NCI-H2196 (cell line): ENCODE measurements at regions not wholly inside any gene's neighbourhood (a gene's known extent, or its start where the extent isn't known, plus 50 kb on each side); places are given as distances from the start of the nearest gene placed in this dataset.

ENCODE experiments used
- DNase-seq: peaks from one replicate; lab custom pipeline; 2025; ENCODE audit not compliant: unreplicated experiment; lab: John Stamatoyannopoulos, UW

DNA sequence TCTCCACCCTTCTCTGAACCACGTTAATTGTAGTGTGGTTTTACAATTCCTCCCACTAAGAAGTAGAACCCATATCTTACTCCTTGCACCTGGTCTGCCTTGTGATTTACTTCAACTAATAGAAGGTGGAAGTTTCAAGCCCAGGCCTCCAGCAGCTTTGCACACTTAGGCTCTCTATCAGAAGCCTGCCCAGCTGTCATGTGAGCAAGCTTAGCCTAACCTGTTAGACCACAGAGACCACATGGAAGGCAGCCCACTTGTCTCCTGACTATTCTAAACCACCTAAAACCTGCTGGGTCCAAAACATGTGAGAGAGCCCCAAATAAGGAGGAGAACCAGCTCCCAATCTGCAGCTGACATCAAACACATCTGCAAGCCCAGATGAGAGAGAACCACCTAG is 127.6 kb upstream of the BTBD3 start:
- DNase-seq = no peak

DNA sequence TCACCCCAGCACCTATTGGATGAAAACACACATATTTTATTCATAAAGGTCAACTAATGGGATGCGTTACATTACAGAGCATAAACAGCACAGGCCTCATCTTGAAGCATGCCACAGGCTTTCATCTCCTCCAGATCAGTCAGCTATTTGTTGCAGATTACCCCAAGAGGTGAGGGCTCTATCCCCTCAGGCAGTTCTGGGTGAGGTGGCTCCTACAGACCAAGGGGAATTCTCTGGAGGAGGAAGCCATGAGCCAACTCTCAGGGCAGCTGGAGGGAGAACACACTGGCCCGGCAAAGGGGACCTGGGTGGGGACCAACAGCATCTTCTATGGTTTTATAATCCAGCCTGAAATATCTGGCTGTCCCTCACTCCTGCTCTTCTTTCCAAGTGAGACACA is 126.4 kb upstream of the BTBD3 start:
- DNase-seq = no peak

DNA sequence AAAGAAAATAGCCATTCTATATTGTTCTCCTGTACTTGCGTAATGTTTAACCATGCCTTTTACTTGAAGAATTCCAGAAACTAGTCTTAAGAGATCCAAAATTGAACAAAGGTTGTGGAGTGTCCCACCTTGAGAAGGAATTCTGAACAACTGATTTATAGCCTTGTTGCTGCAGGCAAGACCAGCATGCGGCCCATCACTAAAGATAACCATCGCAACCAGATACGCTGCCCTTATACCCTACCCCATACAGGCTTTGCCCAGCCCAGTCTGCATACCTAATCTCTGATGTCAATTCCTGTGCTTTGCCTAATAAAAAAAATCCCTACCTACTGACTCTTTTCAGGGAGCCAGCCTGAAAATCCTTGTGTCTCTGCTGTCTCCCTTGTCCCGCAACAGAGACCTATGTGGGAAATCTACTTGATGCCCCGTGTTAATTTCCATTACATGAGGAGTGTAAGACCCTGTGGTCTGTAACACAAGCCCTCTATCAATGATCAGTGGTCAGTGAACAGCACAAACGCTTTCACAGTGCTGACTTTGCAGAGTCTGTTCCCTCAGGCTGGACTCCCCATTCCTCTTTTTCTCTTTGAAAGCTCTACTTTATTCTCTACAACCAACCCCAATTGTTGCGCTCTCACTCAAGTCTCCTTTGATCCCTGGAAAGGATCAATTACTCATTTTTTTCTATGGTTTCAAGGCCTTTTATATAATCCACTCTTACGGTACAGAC is 125.7 kb upstream of the BTBD3 start:
- no peak for DNase-seq

DNA sequence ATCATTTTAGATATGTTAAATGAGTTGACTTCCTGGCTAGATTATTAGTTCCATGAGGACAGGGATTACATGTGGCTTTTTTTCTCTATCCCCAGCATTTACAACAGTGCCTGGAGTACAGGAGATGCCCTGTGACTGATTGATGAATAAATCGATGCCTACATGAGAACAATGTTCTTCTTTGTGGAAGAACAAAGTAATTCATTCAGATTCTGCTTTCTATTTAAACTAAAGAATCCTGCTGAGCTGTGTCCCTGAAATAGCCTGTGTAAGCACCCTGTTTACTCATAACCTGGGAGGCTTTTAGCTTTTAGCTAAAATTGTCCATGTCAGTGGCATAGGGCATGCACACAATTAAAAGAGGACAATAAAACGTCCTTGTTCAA is 125.1 kb upstream of the BTBD3 start:
- no peak for DNase-seq

DNA sequence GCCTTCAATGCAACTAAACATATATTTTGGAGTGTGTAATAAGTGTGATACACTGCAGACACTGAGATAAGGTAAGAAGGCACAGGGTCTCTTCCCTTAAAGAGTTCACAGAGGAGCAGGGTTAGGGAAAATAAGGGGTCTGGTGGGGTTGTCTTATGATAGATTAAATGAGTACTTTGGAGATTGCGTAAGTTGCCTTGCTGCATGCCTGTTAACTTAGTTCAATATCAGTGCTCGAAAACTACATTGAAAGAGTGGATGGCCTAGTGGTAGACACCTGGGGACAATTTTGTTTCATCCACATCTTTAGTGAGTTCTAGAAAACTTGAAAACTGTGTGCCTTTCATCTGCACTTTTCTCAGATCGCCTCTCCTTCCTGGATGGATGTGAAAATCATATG is 123.2 kb upstream of the BTBD3 start:
- no peak for DNase-seq

DNA sequence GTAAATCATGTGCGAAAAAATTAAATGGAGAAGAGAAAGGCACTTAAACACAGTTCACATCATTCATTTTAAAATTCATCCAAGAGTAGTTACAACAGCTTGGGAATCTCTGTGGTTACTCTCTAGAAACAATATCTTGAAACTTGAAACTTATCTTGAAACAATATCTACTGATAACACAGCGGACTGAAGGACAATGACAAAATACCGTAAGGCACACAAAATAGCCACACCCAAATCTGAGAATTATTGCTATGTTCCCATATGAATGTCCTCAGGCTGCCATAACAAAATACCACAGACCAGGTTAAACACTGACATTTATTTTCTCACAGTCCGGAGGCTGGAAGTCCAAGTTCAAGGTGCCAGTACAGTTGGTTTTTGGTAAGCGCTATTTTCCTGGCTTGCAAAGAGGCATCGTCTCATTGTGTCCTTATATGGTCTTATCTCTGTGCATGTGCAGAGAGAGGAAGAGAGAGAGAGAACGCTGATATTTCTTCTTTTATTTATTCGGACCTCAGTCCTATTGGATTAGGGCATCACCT is 122.5 kb upstream of the BTBD3 start:
- DNase-seq = no peak

DNA sequence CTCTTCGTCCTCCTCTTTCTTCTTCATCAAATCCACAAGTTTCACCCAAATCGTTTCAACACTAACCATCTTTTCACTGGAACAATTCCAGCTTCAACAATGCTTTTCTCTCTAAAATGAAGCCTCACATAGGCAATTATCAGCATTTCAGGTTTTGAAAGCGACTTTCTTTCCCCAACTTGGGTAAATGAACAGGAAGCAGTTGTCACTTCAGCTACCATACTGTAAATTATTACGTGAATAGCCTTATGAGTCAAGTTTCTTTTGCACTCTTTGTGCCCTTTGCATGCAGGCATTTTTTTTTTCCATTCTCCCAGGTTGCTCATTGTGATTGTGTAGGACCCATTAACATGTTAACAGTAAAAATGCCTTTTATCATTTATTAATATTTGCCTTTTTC is 121.7 kb upstream of the BTBD3 start:
- DNase-seq = no peak

DNA sequence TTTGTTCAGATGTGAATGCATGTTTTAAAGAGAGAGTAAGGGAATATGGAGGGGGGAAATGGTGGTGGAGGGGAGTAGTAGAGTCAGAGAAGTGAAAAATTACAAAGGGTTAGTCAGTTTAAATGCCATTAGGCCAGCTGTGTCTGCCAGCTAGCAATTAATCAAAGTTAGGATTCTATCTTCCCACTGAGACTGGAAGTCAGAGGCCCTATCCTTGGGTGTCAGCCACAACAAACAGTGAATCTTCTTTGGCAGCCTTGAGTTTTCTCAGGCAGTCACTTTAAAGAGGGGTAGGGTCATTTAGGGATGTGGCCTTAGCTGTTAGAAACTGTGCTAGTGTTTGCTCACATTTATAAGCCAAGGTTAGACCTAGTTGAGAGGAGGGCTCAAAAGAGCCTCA is 120.5 kb upstream of the BTBD3 start:
- DNase-seq = no peak

DNA sequence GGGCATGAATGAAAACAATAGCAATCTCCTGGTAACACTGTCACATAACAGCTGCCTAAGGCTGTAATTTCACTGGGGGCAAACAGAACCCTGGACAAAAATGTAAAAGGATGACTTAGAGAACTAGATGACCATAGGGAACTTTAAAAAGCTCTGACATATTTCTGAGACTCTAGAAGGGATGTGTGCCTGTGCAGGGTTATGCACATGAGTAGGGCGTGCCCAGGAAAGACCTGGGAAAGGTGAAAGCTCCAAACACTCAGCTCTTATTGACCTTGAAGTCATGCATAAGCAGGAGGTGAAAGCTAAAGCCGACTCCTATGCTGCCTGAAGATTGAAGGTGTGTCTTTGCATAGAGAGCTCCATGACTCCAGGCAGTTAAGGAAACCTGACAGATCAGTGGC is 118.4 kb upstream of the BTBD3 start:
- DNase-seq = no peak

DNA sequence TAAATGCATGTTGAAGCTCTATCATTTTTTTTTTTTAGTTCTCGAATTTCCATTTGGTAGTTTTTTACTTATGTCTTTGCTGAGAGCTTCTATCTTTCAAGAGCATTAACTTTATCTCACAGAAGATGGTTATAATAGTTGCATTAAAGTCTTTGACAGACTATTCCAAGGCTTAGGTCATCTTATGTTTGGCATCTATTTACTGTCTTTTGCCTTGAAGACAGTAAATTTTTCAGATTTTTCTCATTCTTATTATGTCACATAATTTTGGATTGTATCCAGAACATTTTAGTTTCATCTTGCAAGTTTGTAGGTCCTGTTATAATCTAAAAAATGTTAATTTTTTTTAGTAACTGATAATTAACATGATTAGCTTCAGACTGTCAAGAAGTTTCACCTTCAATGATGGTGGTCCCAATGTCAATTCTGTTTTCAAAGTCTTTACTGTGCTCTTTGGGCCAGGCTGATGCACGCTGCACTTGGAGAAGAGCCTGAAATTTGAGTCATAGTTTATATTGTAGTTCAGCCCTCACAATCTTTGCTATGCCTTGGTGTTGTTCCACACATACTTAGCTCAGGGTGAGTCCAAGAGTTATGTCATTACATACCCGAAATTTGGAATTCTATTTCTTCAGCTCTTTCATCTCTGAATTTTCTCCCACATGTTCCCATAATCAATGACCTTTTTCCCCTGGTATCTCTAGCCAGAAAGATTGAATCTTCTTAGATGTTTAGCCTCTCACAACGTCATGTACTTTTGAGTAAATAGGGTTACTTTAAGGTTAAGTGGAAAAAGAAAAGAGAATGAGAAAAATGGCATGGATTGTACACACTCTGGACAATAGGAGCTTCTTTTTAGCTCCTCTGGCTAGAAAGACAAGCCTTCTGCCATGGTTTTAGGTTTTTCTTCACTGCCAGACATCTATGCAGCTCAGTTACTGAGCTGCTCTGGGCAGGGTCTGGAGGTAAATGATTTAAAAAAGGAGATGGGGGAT is 110.3 kb upstream of the BTBD3 start:
- DNase-seq = no peak

DNA sequence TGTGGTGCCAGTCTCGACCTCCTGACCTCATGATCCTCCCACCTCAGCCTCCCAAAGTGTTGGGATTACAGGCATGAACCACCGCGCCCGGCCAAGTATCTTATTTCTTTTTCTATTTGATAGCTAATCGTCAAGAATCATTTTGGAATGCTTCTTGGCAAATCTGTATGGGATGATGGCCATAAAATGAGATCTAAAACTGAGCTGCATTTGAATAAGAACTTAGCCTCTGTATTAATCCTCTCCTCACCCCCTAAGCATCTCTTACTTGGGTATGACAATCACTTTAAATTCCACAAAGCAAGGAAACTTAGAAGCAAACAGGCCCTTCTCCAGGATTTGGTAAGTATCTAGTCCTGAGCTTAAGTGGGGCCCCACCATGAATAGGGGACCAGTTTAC is 108.9 kb upstream of the BTBD3 start:
- no peak for DNase-seq

DNA sequence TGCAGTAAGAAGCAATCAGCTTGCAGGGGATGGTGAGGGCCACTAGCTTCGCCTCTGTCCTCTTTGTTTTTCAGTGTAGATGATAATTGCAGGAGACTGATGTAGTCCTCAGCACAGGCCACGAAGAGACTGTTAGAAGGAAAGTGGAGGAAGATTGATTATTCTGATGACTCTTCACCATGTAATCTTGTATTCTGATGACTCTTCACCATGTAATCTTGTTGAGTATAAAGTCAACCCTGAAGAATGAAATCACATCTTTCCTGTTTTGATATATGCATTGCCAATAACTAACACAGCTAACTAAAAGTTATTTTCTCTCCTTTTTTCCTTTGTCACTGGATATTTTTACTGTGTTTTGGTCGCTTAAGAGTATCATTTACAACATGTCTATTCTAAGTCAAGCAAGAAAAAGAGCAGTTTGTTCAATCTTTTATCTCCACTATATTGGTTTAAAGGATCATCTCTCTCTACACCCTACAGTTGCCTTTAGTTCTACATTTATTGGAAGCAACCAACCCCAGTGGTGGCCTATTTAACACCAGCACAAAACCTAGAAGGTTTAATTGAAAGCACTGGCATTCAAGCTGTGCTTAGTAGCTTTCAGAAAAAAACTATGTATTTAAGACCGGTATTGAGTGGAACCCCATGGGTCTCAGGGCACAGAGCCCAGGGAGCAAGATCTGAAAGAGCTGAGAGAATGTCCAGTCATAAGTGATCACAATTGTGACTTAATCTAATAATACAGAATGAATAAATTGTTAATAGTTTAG is 107.2 kb upstream of the BTBD3 start:
- DNase-seq = no peak

DNA sequence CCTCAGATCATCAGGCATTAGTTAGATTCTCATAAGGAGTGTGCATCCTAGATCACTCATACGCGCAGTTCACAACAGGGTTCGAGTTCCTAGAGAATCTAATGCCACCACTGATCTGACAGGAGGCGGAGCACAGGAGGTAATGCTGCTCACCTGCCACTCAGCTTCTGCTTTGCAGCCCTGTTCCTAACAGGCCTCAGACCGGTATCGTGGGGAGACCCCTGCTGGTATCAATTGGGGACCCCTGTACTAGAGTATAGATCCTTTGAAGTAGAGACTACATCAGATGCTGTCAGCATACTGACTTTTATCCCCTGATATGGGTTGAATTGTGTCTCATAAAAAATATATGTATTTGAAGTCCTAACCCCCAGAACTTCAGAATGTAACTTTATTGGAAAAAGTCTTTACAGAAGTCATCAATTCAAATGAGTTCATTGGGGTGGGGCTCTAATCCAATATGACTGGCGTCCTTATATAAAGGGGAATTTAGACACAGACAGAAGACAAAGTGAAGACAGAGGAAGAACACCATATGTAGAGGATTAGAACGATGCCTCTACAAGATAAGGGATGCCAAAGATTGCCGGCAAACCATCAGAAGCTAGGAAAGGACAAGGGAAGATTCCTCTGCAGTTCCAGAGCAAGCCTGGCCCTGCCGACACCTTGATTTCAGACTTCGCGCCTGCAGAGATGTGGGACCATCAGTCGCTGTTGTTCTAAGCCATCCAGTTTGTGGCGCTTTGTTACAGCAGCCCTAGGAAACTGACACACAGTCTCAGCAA is 104.4 kb upstream of the BTBD3 start:
- no peak for DNase-seq

DNA sequence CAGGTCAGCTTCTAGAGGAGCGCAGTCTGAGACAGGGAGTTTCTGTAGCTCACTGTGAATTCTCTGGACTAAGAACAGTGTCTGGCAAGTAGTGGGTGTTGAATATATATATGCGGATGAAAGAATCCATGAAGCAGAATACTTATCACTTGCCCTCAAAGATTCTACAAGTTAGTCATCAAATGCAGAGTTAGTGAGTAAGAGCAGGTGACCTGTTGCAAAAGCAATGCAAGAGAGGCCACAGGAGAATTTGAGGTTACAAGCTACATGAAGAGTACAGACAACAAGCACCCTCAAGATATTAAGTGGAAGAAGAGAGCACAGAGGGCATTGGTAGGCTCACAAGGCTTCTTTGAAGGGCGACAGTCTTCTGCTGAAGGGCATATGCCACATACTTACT is 103.4 kb upstream of the BTBD3 start:
- DNase-seq = no peak

DNA sequence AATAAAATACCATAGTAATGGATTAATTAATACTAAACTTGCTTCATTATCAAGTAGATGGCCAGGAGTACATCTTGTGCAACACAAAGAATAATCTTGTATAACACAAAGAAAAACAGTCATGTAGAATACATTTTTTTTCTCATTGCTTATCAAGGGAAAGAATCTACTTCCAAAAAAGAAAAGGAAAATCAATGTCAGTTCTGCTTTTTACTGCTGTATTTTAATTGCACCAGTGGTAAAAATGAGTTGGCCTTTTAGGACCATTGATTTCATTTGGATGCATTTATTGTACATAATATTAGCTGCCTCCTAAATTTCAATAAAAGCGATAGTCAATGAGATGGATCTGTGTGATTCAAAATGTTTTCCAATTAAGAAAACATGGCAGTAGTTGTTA is 96.9 kb upstream of the BTBD3 start:
- no peak for DNase-seq

DNA sequence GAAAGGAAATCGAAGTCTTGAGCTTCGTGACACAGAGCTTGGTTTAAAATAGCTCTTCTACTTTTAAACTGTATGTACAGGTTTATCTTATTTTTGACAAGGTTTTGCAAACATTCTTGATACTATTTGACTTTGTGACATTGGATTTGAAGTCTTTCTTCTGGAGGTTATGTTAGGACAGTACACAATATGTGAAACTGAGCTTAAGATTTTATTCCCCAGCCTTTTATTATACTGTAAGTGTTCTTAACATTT is 95.2 kb upstream of the BTBD3 start:
- DNase-seq = no peak

DNA sequence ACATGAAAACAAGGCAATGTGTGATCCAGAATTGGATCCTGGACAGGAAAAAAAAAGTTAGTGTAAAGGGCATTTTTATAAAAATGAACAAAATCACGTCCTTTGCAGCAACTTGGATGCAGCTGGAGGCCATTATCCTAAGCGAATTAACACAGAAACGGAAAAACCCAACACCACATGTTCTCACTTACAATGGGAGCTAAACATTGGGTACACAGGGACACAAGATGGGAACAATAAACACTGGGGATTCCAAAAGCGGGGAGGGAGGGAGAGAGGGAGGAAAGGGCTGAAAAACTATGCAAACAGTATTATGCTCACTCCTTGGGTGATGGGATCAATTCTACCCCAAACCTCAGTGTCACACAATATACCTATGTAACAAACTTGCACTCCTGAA is 91.4 kb upstream of the BTBD3 start:
- no peak for DNase-seq

DNA sequence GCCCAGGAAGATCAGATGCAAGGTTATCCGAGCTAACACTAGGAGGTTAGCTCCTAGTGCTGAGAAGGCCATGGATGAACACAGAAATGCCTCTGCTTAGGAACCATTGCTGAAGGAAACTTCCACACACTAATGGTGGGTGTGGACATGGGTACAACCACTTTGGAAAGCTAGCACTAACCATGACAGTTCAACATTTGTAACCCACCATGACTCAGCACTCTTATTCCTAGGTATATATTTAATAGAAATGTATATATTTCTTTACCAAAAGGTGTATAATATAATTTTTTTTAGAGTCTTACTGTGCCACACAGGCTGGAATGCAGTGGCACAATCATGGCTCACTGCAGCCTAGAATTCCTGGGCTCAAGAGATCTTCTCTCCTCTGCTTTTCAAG is 85.3 kb upstream of the BTBD3 start:
- DNase-seq = no peak

DNA sequence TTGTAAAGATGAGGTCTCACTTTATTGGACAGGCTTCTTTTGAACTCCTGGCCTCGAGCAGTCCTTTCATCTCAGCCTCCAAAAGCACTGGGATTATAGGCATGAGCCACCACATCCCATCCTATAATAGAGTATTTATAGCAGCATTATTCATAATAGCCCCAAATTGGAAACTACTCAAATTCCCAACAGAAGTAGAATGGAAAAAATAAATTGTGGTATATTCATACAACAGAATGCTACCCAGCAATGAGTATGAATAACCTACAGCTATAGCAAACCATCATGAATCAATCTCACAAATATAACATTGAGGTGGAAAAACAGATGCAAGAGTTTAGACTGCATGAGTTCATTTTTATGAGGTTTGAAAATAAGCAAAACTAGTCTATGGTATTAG is 84.8 kb upstream of the BTBD3 start:
- no peak for DNase-seq

DNA sequence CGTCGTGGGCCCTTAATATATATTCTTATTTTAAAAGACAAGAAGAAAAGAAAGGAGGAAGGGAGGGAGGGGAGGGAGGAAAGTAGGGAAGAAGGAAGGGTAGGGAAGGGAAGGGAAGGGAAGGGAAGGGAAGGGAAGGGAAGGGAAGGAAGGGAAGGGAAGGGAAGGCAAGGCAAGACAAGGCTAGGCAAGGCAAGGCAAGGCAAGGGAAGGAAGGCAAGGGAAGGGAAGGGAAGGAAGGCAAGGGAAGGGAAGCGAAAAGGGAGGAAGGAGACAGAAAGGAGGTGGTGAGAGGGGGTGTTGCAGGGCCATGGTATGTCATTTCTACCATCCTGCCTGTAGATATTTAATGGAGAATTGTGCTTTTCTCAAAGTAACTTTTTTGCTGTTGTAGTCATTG is 83.9 kb upstream of the BTBD3 start:
- no peak for DNase-seq

DNA sequence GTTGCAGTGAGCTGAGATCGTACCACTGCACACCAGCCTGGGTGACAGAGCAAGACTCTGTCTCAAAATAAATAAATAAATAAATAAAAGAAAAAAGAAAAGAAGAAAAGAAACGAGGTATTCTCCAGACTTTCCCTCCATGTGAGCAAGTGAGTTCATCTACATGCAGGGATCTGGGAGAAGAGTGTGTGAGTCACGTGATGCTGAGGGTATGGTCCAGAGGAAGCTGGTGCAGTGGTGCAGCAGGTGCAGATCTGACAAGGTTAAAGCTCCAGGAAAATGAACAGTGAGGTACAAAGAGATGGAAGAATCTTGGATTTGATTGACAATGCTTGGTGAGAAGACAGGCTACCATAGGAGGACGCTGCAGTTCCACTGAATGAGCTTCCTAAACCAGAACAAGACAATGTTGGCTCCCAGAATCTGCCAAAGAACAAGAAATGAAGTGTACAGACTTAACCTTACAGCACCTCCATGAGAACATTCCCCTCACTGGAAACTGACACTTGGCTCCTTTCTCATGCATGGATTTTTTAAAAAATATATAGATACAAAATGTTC is 79.5 kb upstream of the BTBD3 start:
- DNase-seq = no peak
